Stimulated activated CD4-positive, alpha-beta T cell treated with anti-CD3 and anti-CD28 coated beads, Interleukin-12 subunit alpha, Interleukin-12 subunit beta, amount 100 ng/mL, for 48 hours (primary cell): ENCODE measurements at regions not wholly inside any gene's neighbourhood (a gene's known extent, or its start where the extent isn't known, plus 50 kb on each side); places are given as distances from the start of the nearest gene placed in this dataset.

Experiments
- DNase-seq, 3 donors: peaks; one replicate each; pipeline ENCODE4 v3.0.0-alpha.2; 2020; ENCODE audit warnings: low read depth in 2 of 3, low spot score in 1 of 3

- no peak for DNase-seq
Observed at GRCh38 chr11:131190446-131190845, 180.0 kb upstream of the NTM start.

DNA sequence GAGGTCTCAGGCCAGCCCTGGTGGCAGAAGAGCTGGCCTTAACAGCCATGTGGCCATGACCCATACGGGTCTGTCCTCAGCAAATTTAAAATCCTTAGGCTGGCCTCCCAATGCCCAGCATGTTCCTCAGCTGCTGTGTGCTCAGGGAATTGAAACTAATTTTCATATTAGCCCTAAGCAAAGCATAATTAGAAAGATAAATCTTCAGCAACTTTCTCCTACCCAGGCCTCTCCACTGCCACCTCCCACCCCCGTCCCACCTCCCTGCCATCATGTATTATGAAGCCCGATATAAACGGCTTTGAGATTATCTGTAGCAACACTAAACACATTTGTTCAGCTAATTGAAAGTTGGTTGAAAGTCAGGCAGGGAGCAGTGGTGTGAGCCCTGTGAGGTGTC is 178.8 kb upstream of the NTM start:
- DNase-seq = no peak

DNA sequence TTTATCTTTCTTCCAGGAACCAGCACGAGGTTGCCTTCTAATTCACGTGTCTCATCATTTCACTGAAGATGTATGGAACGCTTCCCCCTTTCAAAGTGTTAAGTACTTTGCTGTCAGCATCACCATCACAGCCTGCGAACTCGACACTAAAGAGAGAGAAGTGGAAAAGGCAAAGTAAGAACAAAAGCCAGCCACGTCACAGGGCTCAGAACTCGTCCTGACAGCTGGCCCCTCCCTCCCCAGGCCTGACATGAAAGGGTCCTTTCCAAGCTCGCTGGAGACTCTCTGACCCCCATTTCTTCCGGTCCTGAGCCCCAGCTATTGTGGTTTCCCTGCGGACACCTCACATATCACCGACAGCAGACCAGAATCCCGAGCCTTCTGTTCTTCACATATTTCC is 177.8 kb upstream of the NTM start:
- no peak for DNase-seq

GRCh38 chr11:131193031-131193501 is 177.3 kb upstream of the NTM start:
- no peak for DNase-seq

GRCh38 chr11:131194726-131195125 is 175.7 kb upstream of the NTM start:
- DNase-seq = no peak

- DNase-seq = no peak
Observed at GRCh38 chr11:131195661-131196517, 174.5 kb upstream of the NTM start.

GRCh38 chr11:131198161-131199014 is 172.0 kb upstream of the NTM start:
- no peak for DNase-seq

- DNase-seq = no peak
Observed at GRCh38 chr11:131199015-131199280, 171.5 kb upstream of the NTM start.

DNA sequence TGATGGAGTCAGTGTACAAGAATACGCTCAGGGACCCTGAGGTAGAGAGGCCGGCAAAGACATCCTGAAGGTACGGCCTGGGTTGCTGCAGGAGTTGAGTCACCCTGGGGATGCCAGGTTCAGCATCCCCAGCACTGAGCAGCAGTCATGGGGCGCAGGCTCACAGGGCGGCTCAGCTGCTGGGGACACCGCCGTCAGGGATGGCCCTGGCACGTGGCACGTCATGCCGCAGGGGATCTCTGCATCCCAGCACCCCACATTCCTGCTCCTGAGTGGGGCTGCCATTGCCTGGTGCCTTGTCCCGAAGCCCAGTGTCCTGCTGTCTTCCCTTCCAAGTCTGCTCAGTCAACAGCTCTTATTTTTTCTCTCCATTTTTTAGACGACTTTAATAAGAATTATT is 168.7 kb upstream of the NTM start:
- DNase-seq = no peak

DNA sequence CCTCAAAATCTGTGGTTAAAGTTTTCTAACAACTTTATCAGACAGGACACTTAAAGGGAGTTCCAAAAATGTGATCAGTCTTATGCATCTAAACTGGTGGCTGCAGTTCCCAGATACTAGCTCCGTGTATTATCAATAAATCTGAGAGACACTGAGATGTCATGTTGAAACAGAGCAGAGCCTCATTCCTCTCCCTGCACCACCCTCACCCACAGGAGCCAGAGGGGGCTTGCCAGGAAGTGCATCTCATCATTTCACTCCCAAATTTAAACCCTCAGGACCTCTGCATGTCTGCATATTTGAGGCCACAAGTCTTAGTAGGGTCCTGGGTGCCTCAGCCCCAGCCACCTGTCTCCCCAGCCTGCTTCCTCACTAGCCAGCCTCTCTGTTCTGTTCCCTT is 167.4 kb upstream of the NTM start:
- DNase-seq = no peak

- DNase-seq = no peak
Observed at GRCh38 chr11:131204282-131204681, 166.1 kb upstream of the NTM start.

DNA sequence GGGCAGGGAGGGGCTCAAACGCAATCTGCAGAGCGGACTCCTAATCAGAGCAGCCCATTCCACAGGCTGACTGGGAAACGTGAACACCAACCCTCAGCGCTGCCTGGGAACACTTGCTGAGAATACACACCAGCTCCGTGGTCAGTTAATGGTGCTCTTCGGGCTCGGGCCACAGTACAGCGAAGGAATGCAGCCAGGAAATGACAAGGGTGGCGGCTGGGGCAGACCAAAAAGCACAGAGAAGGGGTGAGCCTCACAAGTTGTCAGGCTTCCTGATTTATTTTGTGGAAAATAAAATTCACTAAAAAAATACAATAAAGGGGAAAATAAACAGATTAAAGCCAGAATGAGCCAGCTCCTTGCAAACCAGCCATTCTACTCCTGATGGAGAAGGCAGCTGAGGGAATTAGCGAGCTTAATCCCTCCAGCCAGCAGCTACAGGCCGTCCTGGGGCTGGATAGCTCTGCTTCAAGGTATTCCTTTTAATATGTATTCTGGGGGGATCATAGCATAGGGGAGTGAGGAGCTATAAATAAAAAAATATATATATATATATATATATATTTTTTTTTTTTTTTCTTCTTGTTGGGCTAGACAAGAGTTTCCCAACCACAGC is 165.5 kb upstream of the NTM start:
- DNase-seq = no peak

DNA sequence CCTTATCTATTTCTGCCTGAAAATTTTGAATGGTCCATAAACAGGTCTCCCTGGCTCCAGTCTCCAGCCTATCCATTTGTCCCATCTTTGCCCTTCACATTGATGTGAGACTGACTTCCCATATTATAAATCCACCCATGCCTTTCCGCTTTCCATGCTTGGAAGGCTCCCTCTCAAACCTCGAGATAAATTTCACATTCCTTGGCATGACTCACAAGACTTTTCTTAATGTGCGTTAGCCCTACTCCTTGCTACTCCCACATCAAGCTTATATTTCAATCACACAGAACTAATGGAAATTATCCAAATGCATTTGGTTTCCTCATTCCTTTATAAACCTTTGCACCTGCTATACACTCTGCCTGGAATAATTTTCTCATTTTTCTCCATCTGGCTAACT is 163.7 kb upstream of the NTM start:
- DNase-seq = no peak

GRCh38 chr11:131207901-131208300 is 162.5 kb upstream of the NTM start:
- DNase-seq = no peak

DNA sequence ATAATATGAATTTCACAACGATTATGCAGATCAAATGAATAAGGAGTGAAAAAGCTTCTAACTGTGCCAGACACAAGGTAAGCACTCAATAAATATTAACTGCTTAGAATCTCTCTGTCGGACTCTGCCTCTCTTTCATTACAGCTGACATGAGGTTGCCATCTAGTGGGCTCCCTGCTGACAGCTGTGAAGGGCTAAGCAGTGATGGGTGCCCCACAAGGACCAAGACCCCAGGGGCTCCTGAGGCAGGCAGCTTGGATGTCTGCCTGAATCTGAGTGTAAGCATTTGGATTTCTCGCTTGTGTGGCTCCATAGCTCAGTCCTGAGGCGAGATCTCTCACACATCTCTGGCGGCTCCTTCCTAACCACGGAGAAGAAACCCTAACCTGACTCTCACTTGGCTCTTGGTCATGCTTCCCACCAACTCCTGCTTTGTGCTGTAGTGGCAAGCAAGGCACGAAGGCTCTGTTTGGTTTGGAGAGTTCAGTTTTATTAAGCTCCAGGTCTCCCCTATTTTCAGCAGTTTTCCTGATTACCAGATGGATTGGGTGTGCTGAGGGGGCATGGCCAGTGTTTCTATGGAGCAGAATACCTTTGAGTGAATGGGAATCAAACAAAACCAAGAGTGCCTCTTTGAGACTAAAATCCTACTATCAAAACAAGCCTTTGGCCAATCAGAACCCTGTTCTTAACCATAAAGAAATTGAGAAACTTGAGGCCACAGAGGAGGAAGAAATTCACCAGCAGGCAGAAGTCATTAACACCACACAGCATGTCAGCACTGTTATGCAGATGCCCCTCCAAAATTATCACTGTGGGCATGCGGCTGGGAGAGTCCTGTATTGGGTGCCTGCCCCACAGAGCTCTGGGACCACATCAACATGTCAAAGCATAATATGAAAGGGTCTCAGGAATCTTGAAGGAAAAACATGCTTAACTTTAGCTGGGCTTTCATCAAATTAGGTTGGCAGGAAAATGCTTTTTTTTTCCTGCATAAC is 152.8 kb upstream of the NTM start:
- no peak for DNase-seq

DNA sequence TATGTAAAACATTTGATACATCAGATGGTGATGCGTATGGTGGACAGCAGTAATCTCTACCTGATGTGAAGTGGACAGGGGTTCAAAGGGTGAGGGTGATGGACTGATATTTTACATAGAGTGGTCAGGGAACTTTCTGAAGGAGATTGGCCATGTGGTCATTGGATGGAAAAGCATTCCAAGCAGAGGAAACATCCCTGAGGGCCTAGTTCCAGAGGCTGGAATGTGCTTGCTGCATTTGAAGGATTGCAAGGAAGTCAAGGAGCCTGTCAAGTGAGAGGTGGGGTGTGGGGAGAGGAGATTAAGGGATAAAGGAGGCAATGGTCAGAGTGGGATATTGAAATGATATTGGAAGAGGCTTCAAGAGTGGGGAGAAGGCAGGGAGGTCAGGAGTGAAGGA is 151.9 kb upstream of the NTM start:
- no peak for DNase-seq

DNA sequence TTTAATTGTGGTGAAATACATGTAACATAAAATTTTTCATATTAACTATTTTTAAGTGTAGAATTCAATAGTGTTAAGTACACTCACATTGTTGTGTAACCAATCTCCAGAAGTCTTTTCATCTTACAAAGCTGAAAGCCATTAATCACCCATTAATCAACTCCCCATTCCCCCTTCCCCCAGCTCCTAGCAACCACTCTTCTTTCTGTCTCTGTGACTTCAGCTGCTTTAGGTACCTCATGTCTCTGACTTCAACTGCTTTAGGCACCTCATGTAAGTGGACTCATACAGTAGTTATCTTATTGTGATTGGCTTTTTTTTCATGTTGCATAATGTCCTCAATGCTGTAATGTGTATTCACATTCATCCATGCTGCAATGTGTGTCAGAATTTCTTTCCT is 150.8 kb upstream of the NTM start:
- no peak for DNase-seq

GRCh38 chr11:131223198-131223991 is 147.0 kb upstream of the NTM start:
- no peak for DNase-seq

- DNase-seq = no peak
Observed at GRCh38 chr11:131228378-131228777, 142.0 kb upstream of the NTM start.

DNA sequence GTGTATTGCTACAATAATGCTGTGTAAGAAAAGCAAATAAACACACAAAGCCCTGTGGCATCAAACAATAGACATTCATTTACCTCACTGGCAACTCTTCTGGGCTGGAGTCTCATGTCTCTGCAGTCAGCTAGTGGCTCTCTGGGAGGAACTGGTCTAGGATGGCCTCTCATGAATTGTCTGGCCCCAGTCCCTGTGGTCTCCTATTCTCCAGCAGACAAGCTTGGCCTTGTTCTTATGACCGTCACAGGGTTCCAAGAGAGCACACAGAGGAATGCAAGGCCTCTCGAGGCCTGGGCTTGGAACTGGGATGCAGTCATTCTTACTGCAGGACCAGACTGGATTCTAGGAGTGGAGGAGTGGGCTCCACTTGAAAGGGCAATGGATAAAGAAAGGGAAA is 141.2 kb upstream of the NTM start:
- no peak for DNase-seq
